ENCODE measurements at regions not wholly inside any gene's neighbourhood (a gene's known extent, or its start where the extent isn't known, plus 50 kb on each side); places are given as distances from the start of the nearest gene placed in this dataset.
"Not testable (repeated sequence)": the region's sequence is repeated elsewhere in the genome, so short reads cannot be mapped to it uniquely, and the experiment has no call there.

GRCh38 chr7:101679653-101680173 is 50.6 kb upstream of the MYL10 start:
- not testable (repeated sequence) for H3K27ac Mint-ChIP-seq (ENCODE audit: unreplicated experiment); DNase-seq; H3K9me3 Mint-ChIP-seq (ENCODE audit: unreplicated experiment); H3K4me1 Mint-ChIP-seq (ENCODE audit: low read depth, unreplicated experiment); H3K36me3 Mint-ChIP-seq (ENCODE audit: unreplicated experiment); H3K4me3 Mint-ChIP-seq (ENCODE audit: unreplicated experiment); H3K27me3 Mint-ChIP-seq (ENCODE audit: unreplicated experiment)

- Mint-ChIP-seq H3K4me1 (ENCODE audit: low read depth, unreplicated experiment) (no peaks in the 10 kb centered on the region), H3K9me3 (ENCODE audit: unreplicated experiment) (no peaks in the 10 kb centered on the region), H3K27ac (ENCODE audit: unreplicated experiment) (no peak overlapping the region), H3K4me3 (ENCODE audit: unreplicated experiment) (no peak overlapping the region), H3K27me3 (ENCODE audit: unreplicated experiment) (no peaks in the 10 kb centered on the region), H3K36me3 (ENCODE audit: unreplicated experiment) (no peaks in the 10 kb centered on the region)
- TF ChIP-seq, protein P1, sequence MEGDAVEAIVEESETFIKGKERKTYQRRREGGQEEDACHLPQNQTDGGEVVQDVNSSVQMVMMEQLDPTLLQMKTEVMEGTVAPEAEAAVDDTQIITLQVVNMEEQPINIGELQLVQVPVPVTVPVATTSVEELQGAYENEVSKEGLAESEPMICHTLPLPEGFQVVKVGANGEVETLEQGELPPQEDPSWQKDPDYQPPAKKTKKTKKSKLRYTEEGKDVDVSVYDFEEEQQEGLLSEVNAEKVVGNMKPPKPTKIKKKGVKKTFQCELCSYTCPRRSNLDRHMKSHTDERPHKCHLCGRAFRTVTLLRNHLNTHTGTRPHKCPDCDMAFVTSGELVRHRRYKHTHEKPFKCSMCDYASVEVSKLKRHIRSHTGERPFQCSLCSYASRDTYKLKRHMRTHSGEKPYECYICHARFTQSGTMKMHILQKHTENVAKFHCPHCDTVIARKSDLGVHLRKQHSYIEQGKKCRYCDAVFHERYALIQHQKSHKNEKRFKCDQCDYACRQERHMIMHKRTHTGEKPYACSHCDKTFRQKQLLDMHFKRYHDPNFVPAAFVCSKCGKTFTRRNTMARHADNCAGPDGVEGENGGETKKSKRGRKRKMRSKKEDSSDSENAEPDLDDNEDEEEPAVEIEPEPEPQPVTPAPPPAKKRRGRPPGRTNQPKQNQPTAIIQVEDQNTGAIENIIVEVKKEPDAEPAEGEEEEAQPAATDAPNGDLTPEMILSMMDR (IDR thresholded peaks at IDR 0.05; ENCODE audit: partially characterized antibody, unreplicated experiment) = no peak
- DNase-seq = no peak
These were observed 51.5 kb upstream of the MYL10 start for GRCh38 chr7:101680406-101681145.

- Mint-ChIP-seq H3K27ac (ENCODE audit: unreplicated experiment) (no peak overlapping the region), H3K4me3 (ENCODE audit: unreplicated experiment) (no peak overlapping the region), H3K27me3 (ENCODE audit: unreplicated experiment) (no peaks in the 10 kb centered on the region), H3K36me3 (ENCODE audit: unreplicated experiment) (no peaks in the 10 kb centered on the region), H3K4me1 (ENCODE audit: low read depth, unreplicated experiment) (no peaks in the 10 kb centered on the region), H3K9me3 (ENCODE audit: unreplicated experiment) (no peaks in the 10 kb centered on the region)
- DNase-seq = no peak
- TF ChIP-seq, protein P1 (IDR thresholded peaks at IDR 0.05; ENCODE audit: partially characterized antibody, unreplicated experiment) = no peak
These were observed 52.3 kb upstream of the MYL10 start for GRCh38 chr7:101681170-101682007.

- no peaks in the 10 kb centered on the region for H3K9me3 Mint-ChIP-seq (ENCODE audit: unreplicated experiment)
- H3K27me3 Mint-ChIP-seq (ENCODE audit: unreplicated experiment) = peaks cover 4% of the 10 kb centered on the region
- TF ChIP-seq, protein P1 (IDR thresholded peaks at IDR 0.05; ENCODE audit: partially characterized antibody, unreplicated experiment) = no peak
- H3K36me3 Mint-ChIP-seq (ENCODE audit: unreplicated experiment) = no peaks in the 10 kb centered on the region
- H3K4me3 Mint-ChIP-seq (ENCODE audit: unreplicated experiment) = no peak overlapping the region
- no peak overlapping the region for H3K27ac Mint-ChIP-seq (ENCODE audit: unreplicated experiment)
- H3K4me1 Mint-ChIP-seq (ENCODE audit: low read depth, unreplicated experiment) = no peaks in the 10 kb centered on the region
- DNase-seq = no peak
These were observed 55.9 kb upstream of the MYL10 start for GRCh38 chr7:101684983-101685330.

DNA sequence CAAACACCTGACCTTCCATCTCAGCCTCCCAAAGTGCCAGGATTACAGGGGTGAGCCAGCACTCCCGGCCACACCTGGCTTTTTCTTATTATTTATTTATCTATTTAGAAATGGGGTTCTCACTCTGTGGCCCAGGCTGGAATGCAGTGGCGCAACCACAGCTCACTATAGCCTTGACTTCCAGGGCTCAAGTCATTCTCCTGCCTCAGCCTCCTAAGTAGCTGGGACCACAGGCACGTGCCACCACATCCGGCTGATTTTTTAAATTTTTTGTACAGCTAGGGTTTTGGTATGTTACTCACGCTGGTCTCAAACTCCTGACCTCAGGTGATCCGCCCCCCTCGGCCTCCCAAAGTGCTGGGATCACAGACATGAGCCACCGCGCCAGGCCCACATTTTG is 56.9 kb upstream of the MYL10 start:
- Mint-ChIP-seq H3K9me3 (ENCODE audit: unreplicated experiment) (no peaks in the 10 kb centered on the region), H3K4me3 (ENCODE audit: unreplicated experiment) (no peak overlapping the region), H3K27me3 (ENCODE audit: unreplicated experiment) (peaks cover 4% of the 10 kb centered on the region), H3K36me3 (ENCODE audit: unreplicated experiment) (no peaks in the 10 kb centered on the region), H3K4me1 (ENCODE audit: low read depth, unreplicated experiment) (no peaks in the 10 kb centered on the region), H3K27ac (ENCODE audit: unreplicated experiment) (no peak overlapping the region)
- DNase-seq = no peak
- TF ChIP-seq, protein P1 (IDR thresholded peaks at IDR 0.05; ENCODE audit: partially characterized antibody, unreplicated experiment) = no peak
